ENCODE measurements at regions not wholly inside any gene's neighbourhood (a gene's known extent, or its start where the extent isn't known, plus 50 kb on each side); places are given as distances from the start of the nearest gene placed in this dataset.

DNA sequence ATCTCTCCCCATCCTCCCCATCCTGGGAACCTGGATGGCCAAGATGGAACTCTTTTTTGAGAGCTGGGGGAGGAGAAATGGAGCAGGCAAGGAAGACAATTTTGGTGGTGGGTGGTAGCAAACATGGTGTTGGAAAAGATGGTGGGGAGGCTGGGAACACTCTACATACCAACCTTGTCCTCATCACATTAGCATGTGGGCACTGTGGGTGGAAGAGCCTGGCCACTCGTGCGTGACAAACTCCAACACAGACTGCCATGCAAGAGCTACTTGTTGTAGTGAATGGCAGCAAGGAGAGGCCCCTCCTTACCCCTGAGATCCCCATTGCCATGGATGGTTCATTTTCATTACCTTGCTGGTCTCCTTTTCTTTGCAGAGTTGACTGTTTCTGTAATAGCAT, 262.6 kb downstream of the RPLP1 start:
- Histone ChIP-seq H3K36me3 (ENCODE audit: control insufficient read depth, insufficient read depth, low read length) (no peaks in the 10 kb centered on the region), H3K4me3 (replicated peaks in 1 of 4; ENCODE audit: control extremely low read depth in 1 of 4, insufficient read depth in 1 of 4, low read depth in 3 of 4, low read length in 4 of 4) (no peak overlapping the region), H3K27me3 (ENCODE audit: control insufficient read depth, insufficient read depth, low read length) (no peaks in the 10 kb centered on the region), H3K27ac (ENCODE audit: insufficient read depth, low read length) (no peak overlapping the region), H4K20me1 (ENCODE audit: control insufficient read depth, extremely low read depth, insufficient read depth, low read length) (no peaks in the 10 kb centered on the region), H2AFZ (ENCODE audit: low read length) (no peak overlapping the region), H3K9me3 (ENCODE audit: control insufficient read depth, insufficient read depth, low read depth, low read length) (no peaks in the 10 kb centered on the region), H3K79me2 (ENCODE audit: control insufficient read depth, insufficient read depth, low read length) (no peaks in the 10 kb centered on the region), H3K4me1 (ENCODE audit: control insufficient read depth, extremely low read depth, insufficient read depth, low read length) (no peaks in the 10 kb centered on the region), H3K9ac (ENCODE audit: insufficient read depth, low read length) (no peak overlapping the region), H3K4me2 (ENCODE audit: extremely low read depth, insufficient read depth, low read length) (no peak overlapping the region)
- no peak for DNase-seq (ENCODE audit: low read depth in 2 of 2)
- TF ChIP-seq, protein P1, sequence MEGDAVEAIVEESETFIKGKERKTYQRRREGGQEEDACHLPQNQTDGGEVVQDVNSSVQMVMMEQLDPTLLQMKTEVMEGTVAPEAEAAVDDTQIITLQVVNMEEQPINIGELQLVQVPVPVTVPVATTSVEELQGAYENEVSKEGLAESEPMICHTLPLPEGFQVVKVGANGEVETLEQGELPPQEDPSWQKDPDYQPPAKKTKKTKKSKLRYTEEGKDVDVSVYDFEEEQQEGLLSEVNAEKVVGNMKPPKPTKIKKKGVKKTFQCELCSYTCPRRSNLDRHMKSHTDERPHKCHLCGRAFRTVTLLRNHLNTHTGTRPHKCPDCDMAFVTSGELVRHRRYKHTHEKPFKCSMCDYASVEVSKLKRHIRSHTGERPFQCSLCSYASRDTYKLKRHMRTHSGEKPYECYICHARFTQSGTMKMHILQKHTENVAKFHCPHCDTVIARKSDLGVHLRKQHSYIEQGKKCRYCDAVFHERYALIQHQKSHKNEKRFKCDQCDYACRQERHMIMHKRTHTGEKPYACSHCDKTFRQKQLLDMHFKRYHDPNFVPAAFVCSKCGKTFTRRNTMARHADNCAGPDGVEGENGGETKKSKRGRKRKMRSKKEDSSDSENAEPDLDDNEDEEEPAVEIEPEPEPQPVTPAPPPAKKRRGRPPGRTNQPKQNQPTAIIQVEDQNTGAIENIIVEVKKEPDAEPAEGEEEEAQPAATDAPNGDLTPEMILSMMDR (conservative IDR thresholded peaks at IDR 0.05 in 1 of 2, IDR thresholded peaks at IDR 0.05 in 1 of 2; ENCODE audit: low read depth in 1 of 2, low read length in 2 of 2) = no peak
- no peak for TF ChIP-seq EZH2 (IDR thresholded peaks at IDR 0.05; ENCODE audit: low read length, missing control alignments)

DNA sequence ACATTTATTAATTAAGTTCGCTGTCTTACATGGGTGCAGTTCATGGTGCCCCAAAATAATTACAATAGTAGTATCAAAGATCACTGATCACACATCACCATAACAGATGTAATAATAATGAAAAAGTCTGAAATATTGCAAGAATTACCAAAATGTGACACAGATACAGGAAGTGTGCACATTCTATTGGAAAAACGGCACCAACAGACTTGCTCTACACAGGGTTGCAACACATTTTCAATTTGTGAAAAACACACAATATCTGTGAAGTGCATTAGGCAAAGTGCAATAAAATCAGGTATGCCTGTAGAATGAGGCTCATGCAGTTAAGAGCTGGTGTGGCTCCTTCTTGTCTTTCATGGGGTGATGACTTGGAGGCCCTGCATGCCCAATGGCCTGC, 265.8 kb downstream of the RPLP1 start:
- Histone ChIP-seq H3K36me3 (ENCODE audit: control insufficient read depth, insufficient read depth, low read length) (no peaks in the 10 kb centered on the region), H3K4me1 (ENCODE audit: control insufficient read depth, extremely low read depth, insufficient read depth, low read length) (no peaks in the 10 kb centered on the region), H3K9me3 (ENCODE audit: control insufficient read depth, insufficient read depth, low read depth, low read length) (no peaks in the 10 kb centered on the region), H3K79me2 (ENCODE audit: control insufficient read depth, insufficient read depth, low read length) (no peaks in the 10 kb centered on the region), H3K4me3 (replicated peaks in 1 of 4; ENCODE audit: control extremely low read depth in 1 of 4, insufficient read depth in 1 of 4, low read depth in 3 of 4, low read length in 4 of 4) (no peak overlapping the region), H3K9ac (ENCODE audit: insufficient read depth, low read length) (no peak overlapping the region), H3K27me3 (ENCODE audit: control insufficient read depth, insufficient read depth, low read length) (no peaks in the 10 kb centered on the region), H3K4me2 (ENCODE audit: extremely low read depth, insufficient read depth, low read length) (no peak overlapping the region), H3K27ac (ENCODE audit: insufficient read depth, low read length) (no peak overlapping the region), H4K20me1 (ENCODE audit: control insufficient read depth, extremely low read depth, insufficient read depth, low read length) (no peaks in the 10 kb centered on the region), H2AFZ (ENCODE audit: low read length) (no peak overlapping the region)
- TF ChIP-seq EZH2 (IDR thresholded peaks at IDR 0.05; ENCODE audit: low read length, missing control alignments) = no peak
- TF ChIP-seq, protein P1 (conservative IDR thresholded peaks at IDR 0.05 in 1 of 2, IDR thresholded peaks at IDR 0.05 in 1 of 2; ENCODE audit: low read depth in 1 of 2, low read length in 2 of 2) = no peak
- no peak for DNase-seq (ENCODE audit: low read depth in 2 of 2)

DNA sequence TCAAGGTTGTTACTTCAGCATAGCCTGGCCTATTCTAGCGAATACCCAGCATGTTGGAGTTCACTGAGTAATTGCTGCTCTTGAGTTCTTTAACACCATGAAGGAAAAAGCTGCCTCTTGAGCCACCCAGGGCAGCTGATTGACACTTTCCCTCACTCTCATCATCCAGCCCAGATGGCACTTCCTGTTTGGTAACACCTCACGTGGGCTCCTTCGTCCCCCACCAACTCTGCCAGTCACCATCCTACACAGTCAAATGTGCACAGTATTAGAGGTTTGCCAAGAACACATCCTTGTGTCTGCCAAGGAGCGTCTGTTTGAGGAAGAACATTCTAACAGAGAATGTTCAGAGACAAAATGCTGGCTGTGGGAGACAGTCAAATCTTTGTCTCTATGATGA, 266.3 kb downstream of the RPLP1 start:
- TF ChIP-seq EZH2 (IDR thresholded peaks at IDR 0.05; ENCODE audit: low read length, missing control alignments) = no peak
- TF ChIP-seq, protein P1 (conservative IDR thresholded peaks at IDR 0.05 in 1 of 2, IDR thresholded peaks at IDR 0.05 in 1 of 2; ENCODE audit: low read depth in 1 of 2, low read length in 2 of 2) = no peak
- H3K4me2 ChIP-seq (ENCODE audit: extremely low read depth, insufficient read depth, low read length) = no peak overlapping the region
- H3K9me3 ChIP-seq (ENCODE audit: control insufficient read depth, insufficient read depth, low read depth, low read length) = no peaks in the 10 kb centered on the region
- H3K36me3 ChIP-seq (ENCODE audit: control insufficient read depth, insufficient read depth, low read length) = no peaks in the 10 kb centered on the region
- no peak overlapping the region for H3K4me3 ChIP-seq (replicated peaks in 1 of 4; ENCODE audit: control extremely low read depth in 1 of 4, insufficient read depth in 1 of 4, low read depth in 3 of 4, low read length in 4 of 4)
- no peaks in the 10 kb centered on the region for H3K27me3 ChIP-seq (ENCODE audit: control insufficient read depth, insufficient read depth, low read length)
- H3K9ac ChIP-seq (ENCODE audit: insufficient read depth, low read length) = no peak overlapping the region
- H2AFZ ChIP-seq (ENCODE audit: low read length) = no peak overlapping the region
- H3K4me1 ChIP-seq (ENCODE audit: control insufficient read depth, extremely low read depth, insufficient read depth, low read length) = no peaks in the 10 kb centered on the region
- H3K27ac ChIP-seq (ENCODE audit: insufficient read depth, low read length) = no peak overlapping the region
- DNase-seq (ENCODE audit: low read depth in 2 of 2) = no peak
- H4K20me1 ChIP-seq (ENCODE audit: control insufficient read depth, extremely low read depth, insufficient read depth, low read length) = no peaks in the 10 kb centered on the region
- H3K79me2 ChIP-seq (ENCODE audit: control insufficient read depth, insufficient read depth, low read length) = no peaks in the 10 kb centered on the region
